ENCODE measurements at regions not wholly inside any gene's neighbourhood (a gene's known extent, or its start where the extent isn't known, plus 50 kb on each side); places are given as distances from the start of the nearest gene placed in this dataset.
A peak's percentile ranks its signal among the peaks of the same experiment; 100 is the strongest.

- in situ Hi-C loops (cut with MboI; ENCODE audit: low sequenced_read_pairs) = no loop called here
- H3K36me3 ChIP-seq (ENCODE audit: control insufficient read depth, insufficient read depth, low read length) = no peaks in the 10 kb centered on the region
- no peak overlapping the region for H2AK9ac ChIP-seq (replicated peaks; ENCODE audit: low read depth, low read length, poor library complexity)
- intact Hi-C loops (cut with micrococcal nuclease) = no loop called here
- no peak overlapping the region for H2BK15ac ChIP-seq (ENCODE audit: low read depth, low read length)
- H3K4me2 ChIP-seq (ENCODE audit: low read depth, low read length) = no peak overlapping the region
- dilution Hi-C loops (cut with HindIII; ENCODE audit: low sequenced_read_pairs, unreplicated experiment) = no loop called here
- no peak overlapping the region; the same call in 1 of the 2 replicates for H3K18ac ChIP-seq (ENCODE audit: low read depth, low read length)
- H3K27me3 ChIP-seq (ENCODE audit: control insufficient read depth, insufficient read depth, low read length) = no peaks in the 10 kb centered on the region
- ChIA-PET CTCF (no interaction called here), POLR2A (ENCODE audit: unreplicated experiment) (no interaction called here)
- H3K4me1 ChIP-seq (ENCODE audit: control insufficient read depth, insufficient read depth, low read length) = no peaks in the 10 kb centered on the region
- H3K79me1 ChIP-seq (ENCODE audit: low read depth in 1 of 2, low read length in 2 of 2) = no peaks in the 10 kb centered on the region
- BruUV-seq (replicated peaks) = no TSS peak
- H4K8ac ChIP-seq (ENCODE audit: low read depth in 2 of 2, low read length in 2 of 2) = no peak overlapping the region
- no peak overlapping the region for H3K14ac ChIP-seq (replicated peaks; ENCODE audit: low read depth, low read length)
- H3K27ac ChIP-seq (ENCODE audit: insufficient read depth, low read length) = no peak overlapping the region
- ATAC-seq (ENCODE audit: low read depth) (no peak), DNase-seq (no peak)
- H3K9me3 ChIP-seq (ENCODE audit: control insufficient read depth, insufficient read depth, low read length) = no peaks in the 10 kb centered on the region
- H3K56ac ChIP-seq (ENCODE audit: extremely low read depth, insufficient read depth, low read length) = no peak overlapping the region
- WGBS, 2 experiments (ENCODE audit: extremely low coverage in 2 of 2, insufficient read length in 1 of 2) = no CpG with 5 or more reads among the region's 3 CpGs
- no peak overlapping the region for H4K91ac ChIP-seq (ENCODE audit: insufficient read depth, low read depth, low read length)
- no peak overlapping the region for H2BK5ac ChIP-seq (ENCODE audit: low read depth, low read length, poor library complexity, severe bottlenecking)
- H2BK20ac ChIP-seq (ENCODE audit: low read depth, low read length) = no peak overlapping the region
- no peak overlapping the region for H2BK120ac ChIP-seq (ENCODE audit: low read depth, low read length)
- no peak overlapping the region for H2AK5ac ChIP-seq (ENCODE audit: low read depth, low read length)
- no peaks in the 10 kb centered on the region for H4K20me1 ChIP-seq (ENCODE audit: insufficient read depth, low read length)
- peak overlapping the region; percentile 19; the same call in 1 of the 2 replicates for H4K5ac ChIP-seq (ENCODE audit: low read depth, low read length)
- TF ChIP-seq NFE2L2 (IDR thresholded peaks at IDR 0.05; ENCODE audit: low read depth, low read length) (no peak), MAZ (IDR thresholded peaks at IDR 0.05; ENCODE audit: borderline replicate concordance, low read depth, low read length) (no peak), MAFK (IDR thresholded peaks at IDR 0.05; ENCODE audit: low read depth, low read length) (no peak), BHLHE40 (IDR thresholded peaks at IDR 0.05; ENCODE audit: low read depth, low read length) (no peak), CHD1 (IDR thresholded peaks at IDR 0.05; ENCODE audit: low read depth, low read length) (no peak), CEBPB (IDR thresholded peaks at IDR 0.05; ENCODE audit: low read depth, low read length) (no peak), MXI1 (IDR thresholded peaks at IDR 0.05; ENCODE audit: borderline replicate concordance, low read depth, low read length) (no peak), RAD21 (IDR thresholded peaks at IDR 0.05; ENCODE audit: low read length) (no peak), FOS (IDR thresholded peaks at IDR 0.05; ENCODE audit: low read depth, low read length) (no peak), RFX5 (IDR thresholded peaks at IDR 0.05; ENCODE audit: low read depth, low read length) (no peak), SMC3 (IDR thresholded peaks at IDR 0.05; ENCODE audit: low read depth, low read length) (no peak), RCOR1 (IDR thresholded peaks at IDR 0.05; ENCODE audit: insufficient replicate concordance, low read length) (no peak), POLR2A (IDR thresholded peaks at IDR 0.05; ENCODE audit: low read depth, low read length) (no peak)
- TF ChIP-seq, protein P1, sequence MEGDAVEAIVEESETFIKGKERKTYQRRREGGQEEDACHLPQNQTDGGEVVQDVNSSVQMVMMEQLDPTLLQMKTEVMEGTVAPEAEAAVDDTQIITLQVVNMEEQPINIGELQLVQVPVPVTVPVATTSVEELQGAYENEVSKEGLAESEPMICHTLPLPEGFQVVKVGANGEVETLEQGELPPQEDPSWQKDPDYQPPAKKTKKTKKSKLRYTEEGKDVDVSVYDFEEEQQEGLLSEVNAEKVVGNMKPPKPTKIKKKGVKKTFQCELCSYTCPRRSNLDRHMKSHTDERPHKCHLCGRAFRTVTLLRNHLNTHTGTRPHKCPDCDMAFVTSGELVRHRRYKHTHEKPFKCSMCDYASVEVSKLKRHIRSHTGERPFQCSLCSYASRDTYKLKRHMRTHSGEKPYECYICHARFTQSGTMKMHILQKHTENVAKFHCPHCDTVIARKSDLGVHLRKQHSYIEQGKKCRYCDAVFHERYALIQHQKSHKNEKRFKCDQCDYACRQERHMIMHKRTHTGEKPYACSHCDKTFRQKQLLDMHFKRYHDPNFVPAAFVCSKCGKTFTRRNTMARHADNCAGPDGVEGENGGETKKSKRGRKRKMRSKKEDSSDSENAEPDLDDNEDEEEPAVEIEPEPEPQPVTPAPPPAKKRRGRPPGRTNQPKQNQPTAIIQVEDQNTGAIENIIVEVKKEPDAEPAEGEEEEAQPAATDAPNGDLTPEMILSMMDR (conservative IDR thresholded peaks at IDR 0.05; ENCODE audit: low read depth, low read length) = no peak
- TF ChIP-seq, protein P2, sequence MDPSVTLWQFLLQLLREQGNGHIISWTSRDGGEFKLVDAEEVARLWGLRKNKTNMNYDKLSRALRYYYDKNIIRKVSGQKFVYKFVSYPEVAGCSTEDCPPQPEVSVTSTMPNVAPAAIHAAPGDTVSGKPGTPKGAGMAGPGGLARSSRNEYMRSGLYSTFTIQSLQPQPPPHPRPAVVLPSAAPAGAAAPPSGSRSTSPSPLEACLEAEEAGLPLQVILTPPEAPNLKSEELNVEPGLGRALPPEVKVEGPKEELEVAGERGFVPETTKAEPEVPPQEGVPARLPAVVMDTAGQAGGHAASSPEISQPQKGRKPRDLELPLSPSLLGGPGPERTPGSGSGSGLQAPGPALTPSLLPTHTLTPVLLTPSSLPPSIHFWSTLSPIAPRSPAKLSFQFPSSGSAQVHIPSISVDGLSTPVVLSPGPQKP (IDR thresholded peaks at IDR 0.05; ENCODE audit: borderline replicate concordance, low read depth, low read length) = no peak
- TF ChIP-seq, protein P3, sequence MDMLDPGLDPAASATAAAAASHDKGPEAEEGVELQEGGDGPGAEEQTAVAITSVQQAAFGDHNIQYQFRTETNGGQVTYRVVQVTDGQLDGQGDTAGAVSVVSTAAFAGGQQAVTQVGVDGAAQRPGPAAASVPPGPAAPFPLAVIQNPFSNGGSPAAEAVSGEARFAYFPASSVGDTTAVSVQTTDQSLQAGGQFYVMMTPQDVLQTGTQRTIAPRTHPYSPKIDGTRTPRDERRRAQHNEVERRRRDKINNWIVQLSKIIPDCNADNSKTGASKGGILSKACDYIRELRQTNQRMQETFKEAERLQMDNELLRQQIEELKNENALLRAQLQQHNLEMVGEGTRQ (IDR thresholded peaks at IDR 0.05; ENCODE audit: low read depth, low read length) = no peak
- H3K4ac ChIP-seq (ENCODE audit: low read depth, low read length) = no peak overlapping the region
- no peak overlapping the region for H3K9ac ChIP-seq (ENCODE audit: low read depth, low read length)
- no peaks in the 10 kb centered on the region for H3K9me1 ChIP-seq (ENCODE audit: insufficient read depth, low read length)
- no peak overlapping the region for H2AFZ ChIP-seq (replicated peaks; ENCODE audit: low read length, poor library complexity)
- H3K4me3 ChIP-seq (ENCODE audit: insufficient read depth, low read depth, low read length) = no peak overlapping the region
- H3K23ac ChIP-seq (ENCODE audit: low read depth, low read length) = no peak overlapping the region
Observed at GRCh38 chr2:62654423-62654791, 51.1 kb upstream of the EHBP1 start.

All from IMR-90 (cell line).